ENCODE measurements at regions not wholly inside any gene's neighbourhood (a gene's known extent, or its start where the extent isn't known, plus 50 kb on each side); places are given as distances from the start of the nearest gene placed in this dataset.

- CTCF ChIA-PET: no interaction called here
- DNase-seq (no peak), ATAC-seq (no peak)
- Mint-ChIP-seq H3K27me3 (no peaks in the 10 kb centered on the region), H3K4me3 (no peak overlapping the region), H3K4me1 (no peaks in the 10 kb centered on the region), H3K27ac (no peak overlapping the region), H3K9me3 (ENCODE audit: low read depth) (no peaks in the 10 kb centered on the region), H3K36me3 (no peaks in the 10 kb centered on the region)
Observed at GRCh38 chr18:68083776-68084175, 567.3 kb upstream of the DSEL start.

GRCh38 chr18:68083131-68083530 is 566.6 kb upstream of the DSEL start:
- Mint-ChIP-seq H3K9me3 (ENCODE audit: low read depth) (no peaks in the 10 kb centered on the region), H3K27ac (no peak overlapping the region), H3K4me1 (no peaks in the 10 kb centered on the region), H3K27me3 (no peaks in the 10 kb centered on the region), H3K36me3 (no peaks in the 10 kb centered on the region), H3K4me3 (no peak overlapping the region)
- ATAC-seq (no peak), DNase-seq (no peak)
- CTCF ChIA-PET: no interaction called here

DNA sequence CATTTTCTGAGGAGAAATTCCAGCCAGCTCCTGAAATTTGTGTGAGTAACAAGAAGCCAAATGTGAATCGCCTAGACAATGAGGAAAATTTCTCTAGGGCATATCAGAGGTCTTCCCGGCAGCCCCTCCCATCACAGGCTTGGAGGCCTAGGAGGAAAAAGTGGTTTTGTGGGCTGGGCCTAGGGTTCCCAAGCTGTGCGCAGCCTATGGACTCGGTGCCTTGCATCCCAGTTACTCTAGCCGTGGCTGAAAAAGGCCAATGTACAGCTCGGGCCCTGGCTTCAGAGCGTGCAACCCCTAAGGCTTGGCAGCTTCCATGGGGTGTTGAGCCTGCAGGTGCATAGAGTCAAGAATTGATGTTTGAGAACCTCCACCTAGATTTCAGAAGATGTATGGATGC is 556.2 kb upstream of the DSEL start:
- peaks cover 4% of the 10 kb centered on the region for H3K9me3 Mint-ChIP-seq (ENCODE audit: low read depth)
- no peaks in the 10 kb centered on the region for H3K4me1 Mint-ChIP-seq
- no peaks in the 10 kb centered on the region for H3K36me3 Mint-ChIP-seq
- H3K27ac Mint-ChIP-seq: no peak overlapping the region
- H3K4me3 Mint-ChIP-seq: no peak overlapping the region
- DNase-seq: no peak
- CTCF ChIA-PET: no interaction called here
- H3K27me3 Mint-ChIP-seq: no peaks in the 10 kb centered on the region
- ATAC-seq: no peak

GRCh38 chr18:68060871-68061270 is 544.4 kb upstream of the DSEL start:
- H3K4me1 Mint-ChIP-seq: no peaks in the 10 kb centered on the region
- no peak overlapping the region for H3K4me3 Mint-ChIP-seq
- H3K27me3 Mint-ChIP-seq: no peaks in the 10 kb centered on the region
- DNase-seq: no peak
- no peak for ATAC-seq
- H3K27ac Mint-ChIP-seq: no peak overlapping the region
- H3K9me3 Mint-ChIP-seq (ENCODE audit: low read depth): peaks cover 3% of the 10 kb centered on the region
- H3K36me3 Mint-ChIP-seq: no peaks in the 10 kb centered on the region
- CTCF ChIA-PET: no interaction called here

DNA sequence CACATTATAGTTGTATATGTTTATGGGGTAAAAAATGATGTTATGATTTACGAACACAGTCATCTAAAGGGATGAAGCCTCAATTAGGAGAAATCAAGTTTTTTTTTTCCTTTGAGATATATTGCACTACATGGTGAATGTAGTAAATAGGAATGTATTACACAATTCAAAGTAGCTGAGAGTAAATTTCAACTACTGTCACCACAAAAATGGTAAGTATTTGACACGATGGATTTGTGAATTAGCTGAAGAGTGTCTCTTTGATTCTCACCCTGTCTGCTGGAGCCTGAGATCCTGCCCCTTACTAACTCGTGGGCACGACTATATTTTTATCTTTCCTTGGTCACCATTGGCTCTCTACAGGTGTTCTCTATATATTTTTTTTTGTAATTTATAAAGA is 540.4 kb upstream of the DSEL start:
- Mint-ChIP-seq H3K4me3 (no peak overlapping the region), H3K9me3 (ENCODE audit: low read depth) (no peaks in the 10 kb centered on the region), H3K27ac (no peak overlapping the region), H3K27me3 (no peaks in the 10 kb centered on the region), H3K36me3 (no peaks in the 10 kb centered on the region), H3K4me1 (no peaks in the 10 kb centered on the region)
- DNase-seq: no peak
- CTCF ChIA-PET: no interaction called here
- no peak for ATAC-seq

GRCh38 chr18:68054669-68055068 is 538.1 kb upstream of the DSEL start:
- ATAC-seq (no peak), DNase-seq (no peak)
- Mint-ChIP-seq H3K27ac (no peak overlapping the region), H3K36me3 (no peaks in the 10 kb centered on the region), H3K27me3 (no peaks in the 10 kb centered on the region), H3K9me3 (ENCODE audit: low read depth) (no peaks in the 10 kb centered on the region), H3K4me3 (no peak overlapping the region), H3K4me1 (no peaks in the 10 kb centered on the region)
- CTCF ChIA-PET: no interaction called here

DNA sequence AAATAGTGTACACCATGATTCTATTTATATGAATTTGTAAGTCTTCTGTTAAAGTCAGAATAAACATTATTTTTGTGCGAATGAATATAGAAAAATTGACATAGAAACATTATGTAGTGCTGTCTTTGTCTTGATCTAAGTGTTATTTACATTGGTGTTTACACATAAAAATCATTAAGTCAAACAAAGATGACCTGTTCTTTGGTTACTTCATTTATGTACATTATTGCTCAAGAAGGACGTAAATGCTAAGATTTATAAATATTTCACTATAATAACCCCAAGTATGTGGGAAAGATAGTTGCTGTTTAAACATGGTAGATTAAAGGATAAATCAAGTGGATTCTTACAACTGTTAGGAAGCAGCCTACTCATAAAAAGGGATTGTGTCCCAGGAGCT is 536.8 kb upstream of the DSEL start:
- H3K36me3 Mint-ChIP-seq: no peaks in the 10 kb centered on the region
- no peak for DNase-seq
- no peaks in the 10 kb centered on the region for H3K27me3 Mint-ChIP-seq
- H3K9me3 Mint-ChIP-seq (ENCODE audit: low read depth): no peaks in the 10 kb centered on the region
- no peak overlapping the region for H3K4me3 Mint-ChIP-seq
- no peak for ATAC-seq
- CTCF ChIA-PET: no interaction called here
- no peaks in the 10 kb centered on the region for H3K4me1 Mint-ChIP-seq
- H3K27ac Mint-ChIP-seq: no peak overlapping the region

DNA sequence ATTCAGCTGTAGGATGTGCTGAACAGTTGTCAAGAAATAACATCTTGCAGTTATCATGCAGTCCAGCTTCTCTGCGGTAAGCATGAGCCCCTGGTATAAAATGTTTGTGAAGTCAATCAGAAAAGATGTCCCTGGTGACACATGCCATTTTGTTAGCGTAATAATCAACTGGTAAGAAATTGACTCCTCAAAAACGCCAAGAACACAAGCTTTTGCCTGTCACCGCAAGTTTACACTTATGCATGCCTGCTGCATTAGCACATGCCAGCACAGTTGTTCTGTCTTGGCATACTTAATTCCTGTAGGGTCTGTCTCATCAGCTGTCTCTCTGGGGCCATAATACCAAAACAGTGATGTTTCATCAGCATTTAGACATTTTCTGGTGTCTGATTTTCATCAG is 524.8 kb upstream of the DSEL start:
- H3K4me3 Mint-ChIP-seq: no peak overlapping the region
- H3K27ac Mint-ChIP-seq: no peak overlapping the region
- no peak for ATAC-seq
- CTCF ChIA-PET: no interaction called here
- H3K9me3 Mint-ChIP-seq (ENCODE audit: low read depth): no peaks in the 10 kb centered on the region
- no peaks in the 10 kb centered on the region for H3K4me1 Mint-ChIP-seq
- DNase-seq: no peak
- H3K36me3 Mint-ChIP-seq: no peaks in the 10 kb centered on the region
- H3K27me3 Mint-ChIP-seq: no peaks in the 10 kb centered on the region

DNA sequence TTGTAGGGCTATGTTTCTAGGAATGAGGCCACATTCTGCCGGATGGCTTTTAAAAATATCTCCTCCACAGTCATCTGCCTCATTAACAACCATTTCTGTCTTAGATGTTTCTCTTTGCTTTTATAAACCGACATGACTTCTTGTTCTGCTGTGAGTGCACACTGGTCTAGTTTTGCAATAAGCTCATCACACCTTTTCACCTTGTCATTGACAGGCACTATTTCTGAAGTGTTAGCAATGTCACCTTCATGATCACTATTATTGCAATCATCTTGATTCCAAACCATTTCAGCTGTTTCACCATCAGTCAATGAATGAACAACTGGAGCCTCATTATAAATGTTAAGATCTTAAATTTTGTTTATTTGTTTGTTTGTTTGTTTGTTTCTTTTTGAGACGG is 523.7 kb upstream of the DSEL start:
- CTCF ChIA-PET: no interaction called here
- ATAC-seq (no peak), DNase-seq (no peak)
- H3K36me3 Mint-ChIP-seq: no peaks in the 10 kb centered on the region
- H3K27ac Mint-ChIP-seq: no peak overlapping the region
- no peaks in the 10 kb centered on the region for H3K9me3 Mint-ChIP-seq (ENCODE audit: low read depth)
- H3K4me3 Mint-ChIP-seq: no peak overlapping the region
- H3K27me3 Mint-ChIP-seq: no peaks in the 10 kb centered on the region
- no peaks in the 10 kb centered on the region for H3K4me1 Mint-ChIP-seq

GRCh38 chr18:68035774-68036522 is 519.4 kb upstream of the DSEL start:
- Mint-ChIP-seq H3K36me3 (no peaks in the 10 kb centered on the region), H3K4me3 (no peak overlapping the region), H3K27me3 (no peaks in the 10 kb centered on the region), H3K9me3 (ENCODE audit: low read depth) (no peaks in the 10 kb centered on the region), H3K27ac (no peak overlapping the region), H3K4me1 (no peaks in the 10 kb centered on the region)
- DNase-seq: no peak
- CTCF ChIA-PET: no interaction called here
- no peak for ATAC-seq

DNA sequence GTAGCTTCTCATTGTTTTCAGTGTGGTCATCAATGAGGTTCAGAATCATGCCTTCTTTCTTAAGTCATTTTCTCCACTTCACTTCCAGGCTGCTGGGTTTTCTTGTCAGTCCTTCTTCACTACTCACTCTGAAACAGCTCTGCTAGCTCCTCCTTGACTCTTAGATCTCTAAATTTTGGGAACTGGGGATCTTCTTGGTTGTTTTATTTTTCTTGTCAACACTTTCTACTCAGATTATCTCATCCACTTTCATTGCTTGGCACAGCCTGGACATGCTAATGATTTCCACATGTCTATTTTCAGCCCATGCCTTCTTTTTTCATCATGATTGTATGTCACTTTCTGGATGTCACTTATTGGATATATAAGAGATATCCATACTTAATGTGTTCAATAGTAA is 517.8 kb upstream of the DSEL start:
- CTCF ChIA-PET: no interaction called here
- DNase-seq (no peak), ATAC-seq (no peak)
- H3K4me1 Mint-ChIP-seq: no peaks in the 10 kb centered on the region
- no peaks in the 10 kb centered on the region for H3K36me3 Mint-ChIP-seq
- no peaks in the 10 kb centered on the region for H3K27me3 Mint-ChIP-seq
- H3K27ac Mint-ChIP-seq: no peak overlapping the region
- no peak overlapping the region for H3K4me3 Mint-ChIP-seq
- H3K9me3 Mint-ChIP-seq (ENCODE audit: low read depth): no peaks in the 10 kb centered on the region

DNA sequence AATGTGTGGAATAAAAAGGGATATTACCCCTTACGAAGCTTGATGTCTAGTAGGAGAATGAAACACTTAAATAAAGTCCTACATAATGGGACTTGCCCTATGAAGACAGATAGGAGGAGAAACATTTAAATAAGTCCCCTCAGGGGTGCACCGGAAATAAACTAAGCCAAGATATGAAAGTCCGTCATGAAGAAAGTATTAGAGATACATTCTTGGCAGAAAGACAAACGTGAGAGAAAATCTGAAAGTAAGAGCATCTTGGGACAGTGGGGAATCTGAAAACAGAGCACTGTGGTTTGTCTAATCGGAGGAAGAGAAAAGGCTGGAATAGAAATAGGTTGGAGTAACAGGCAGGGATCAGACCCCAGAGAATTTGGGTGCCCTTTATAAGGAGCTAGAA is 516.9 kb upstream of the DSEL start:
- H3K27me3 Mint-ChIP-seq: no peaks in the 10 kb centered on the region
- H3K27ac Mint-ChIP-seq: no peak overlapping the region
- no peaks in the 10 kb centered on the region for H3K36me3 Mint-ChIP-seq

GRCh38 chr18:68024716-68025115 is 508.2 kb upstream of the DSEL start:
- Mint-ChIP-seq H3K27me3 (no peaks in the 10 kb centered on the region), H3K27ac (no peak overlapping the region), H3K9me3 (ENCODE audit: low read depth) (no peaks in the 10 kb centered on the region), H3K4me1 (no peaks in the 10 kb centered on the region), H3K36me3 (no peaks in the 10 kb centered on the region), H3K4me3 (no peak overlapping the region)
- ATAC-seq: no peak
- CTCF ChIA-PET: no interaction called here
- no peak for DNase-seq

More for the DNA sequence above, 516.9 kb upstream of the DSEL start:
- DNase-seq (no peak), ATAC-seq (no peak)
- no peak overlapping the region for H3K4me3 Mint-ChIP-seq
- H3K4me1 Mint-ChIP-seq: no peaks in the 10 kb centered on the region
- H3K9me3 Mint-ChIP-seq (ENCODE audit: low read depth): no peaks in the 10 kb centered on the region
- CTCF ChIA-PET: interaction anchor here (1.0 kb wide), 1 partner anchor 13 kb away, joined by 3 read pairs; no protein-coding TSS in a partner anchor

DNA sequence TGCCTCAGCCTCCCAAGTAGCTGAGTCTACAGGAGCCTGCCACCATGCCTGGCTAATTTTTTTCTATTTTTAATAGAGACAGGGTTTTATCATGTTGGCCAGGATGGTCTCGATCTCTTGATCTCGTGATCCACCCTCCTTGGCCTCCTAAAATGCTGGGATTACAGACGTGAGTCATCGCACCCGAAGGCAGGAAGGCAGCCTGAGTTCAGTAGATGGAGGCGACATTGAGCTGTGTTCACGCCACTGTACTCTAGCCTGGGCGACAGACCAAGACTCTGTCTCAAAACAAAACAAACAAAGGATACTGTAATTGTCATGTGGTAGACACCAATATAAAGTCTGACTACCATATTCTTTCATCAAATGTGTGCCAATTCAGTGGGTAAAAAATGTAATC is 500.9 kb upstream of the DSEL start:
- no peaks in the 10 kb centered on the region for H3K4me1 Mint-ChIP-seq
- H3K36me3 Mint-ChIP-seq: no peaks in the 10 kb centered on the region
- no peak overlapping the region for H3K4me3 Mint-ChIP-seq
- no peaks in the 10 kb centered on the region for H3K27me3 Mint-ChIP-seq
- ATAC-seq (no peak), DNase-seq (no peak)
- H3K9me3 Mint-ChIP-seq (ENCODE audit: low read depth): no peaks in the 10 kb centered on the region
- CTCF ChIA-PET: no interaction called here
- H3K27ac Mint-ChIP-seq: no peak overlapping the region

- CTCF ChIA-PET: no interaction called here
- no peak overlapping the region for H3K4me3 Mint-ChIP-seq
- DNase-seq (no peak), ATAC-seq (no peak)
- no peak overlapping the region for H3K27ac Mint-ChIP-seq
- no peaks in the 10 kb centered on the region for H3K4me1 Mint-ChIP-seq
- H3K9me3 Mint-ChIP-seq (ENCODE audit: low read depth): no peaks in the 10 kb centered on the region
- no peaks in the 10 kb centered on the region for H3K36me3 Mint-ChIP-seq
- H3K27me3 Mint-ChIP-seq: no peaks in the 10 kb centered on the region
Observed at GRCh38 chr18:67997496-67997895, 481.0 kb upstream of the DSEL start.

Data from activated CD8-positive, alpha-beta memory T cell treated with anti-CD3 and anti-CD28 coated beads, Interleukin-2, amount 10 ng/mL, durations not matched to agents 7 days and 5 days (primary cell).